HG03432 (cell line): ENCODE measurements at regions not wholly inside any gene's neighbourhood (a gene's known extent, or its start where the extent isn't known, plus 50 kb on each side); places are given as distances from the start of the nearest gene placed in this dataset.
A peak's percentile ranks its signal among the peaks of the same experiment; 100 is the strongest.

Experiments used
- ATAC-seq: cut with Tn5 transposase; IDR thresholded peaks from one replicate; pipeline ENCODE4 v1.9.1; 2021; ENCODE audit warnings: mild to moderate bottlenecking, moderate library complexity; ENCODE audit not compliant: unreplicated experiment

DNA sequence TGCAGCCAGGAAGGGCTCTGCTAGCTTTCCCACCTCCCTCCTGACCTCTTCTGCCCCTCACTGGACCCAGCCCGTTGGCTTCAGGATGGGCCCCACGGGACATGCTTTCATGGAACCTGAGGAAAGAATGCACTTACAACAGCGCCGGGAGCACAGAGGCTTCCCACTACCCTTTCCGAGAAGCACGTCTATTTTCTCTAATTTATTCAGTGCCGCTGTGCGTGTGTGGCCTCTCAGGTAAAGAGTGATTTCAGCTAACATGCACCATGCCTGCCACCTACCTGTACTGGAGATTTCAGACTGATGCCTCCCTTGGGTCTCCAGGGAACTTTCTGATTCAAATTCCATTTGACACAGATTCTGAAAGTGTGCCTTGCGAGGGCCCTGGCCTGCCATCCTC lies 140.1 kb downstream of the CYLD start:
- ATAC-seq: no peak

- no peak for ATAC-seq
Measured at GRCh38 chr16:50881331-50881830, 139.5 kb downstream of the CYLD start.

DNA sequence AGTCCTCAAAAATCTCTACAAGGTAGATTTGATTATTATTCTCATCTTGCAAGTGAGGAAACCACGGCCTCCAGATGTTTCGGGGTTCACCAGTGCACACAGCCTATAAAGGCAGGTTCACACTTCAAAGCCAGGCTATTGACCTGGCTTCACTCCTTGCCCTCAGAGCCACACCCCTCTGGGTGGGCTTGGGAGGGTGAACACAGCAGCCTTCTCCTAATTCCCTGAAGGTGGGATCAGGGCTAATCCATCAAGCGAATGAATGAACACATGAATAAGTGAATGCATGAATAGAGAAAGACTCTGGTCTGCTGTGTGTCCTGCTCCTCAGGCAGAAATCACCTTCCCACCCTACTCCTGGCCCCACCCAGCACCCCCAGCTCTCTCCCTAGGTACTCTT lies 139.0 kb downstream of the CYLD start:
- ATAC-seq: no peak

DNA sequence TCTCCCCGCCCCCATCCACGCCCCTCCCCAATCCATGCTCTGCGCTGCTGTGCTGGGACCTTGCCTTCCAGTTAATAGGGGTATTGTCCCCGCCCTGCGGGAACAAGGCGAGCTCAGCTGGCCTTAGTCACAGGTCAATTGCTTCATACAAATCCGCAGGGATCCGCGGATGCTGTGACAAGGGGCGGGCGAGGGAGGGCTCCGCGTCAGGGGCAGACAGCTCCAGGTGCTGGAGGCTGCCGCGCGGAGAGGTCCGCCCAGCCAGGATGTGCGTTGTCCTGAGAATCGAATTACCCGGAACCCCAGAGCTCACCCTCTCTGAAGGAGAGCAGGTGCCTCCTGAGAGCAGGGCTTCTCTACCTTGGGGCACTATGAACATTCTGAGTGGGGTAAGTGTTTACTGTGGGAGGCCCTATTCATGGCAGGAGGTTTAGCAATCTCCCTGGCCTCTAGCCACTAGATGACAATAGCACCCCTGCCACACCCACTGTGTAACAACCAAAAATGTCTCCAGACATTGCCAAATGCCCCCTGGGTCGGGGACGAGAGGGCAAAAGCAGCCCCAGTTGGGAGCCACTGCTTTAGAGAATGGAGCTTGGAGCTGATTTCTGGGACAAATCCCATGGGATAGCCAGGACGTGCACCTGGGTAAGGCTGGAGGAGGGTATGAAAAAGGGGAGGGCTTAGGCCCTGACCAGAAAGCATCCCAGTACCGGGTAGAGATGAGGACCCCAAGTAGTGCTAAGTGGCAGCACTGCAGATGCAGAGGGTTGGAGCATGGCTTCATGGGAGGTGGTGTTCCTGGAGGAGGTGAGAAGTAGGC lies 138.2 kb downstream of the CYLD start:
- no peak for ATAC-seq

DNA sequence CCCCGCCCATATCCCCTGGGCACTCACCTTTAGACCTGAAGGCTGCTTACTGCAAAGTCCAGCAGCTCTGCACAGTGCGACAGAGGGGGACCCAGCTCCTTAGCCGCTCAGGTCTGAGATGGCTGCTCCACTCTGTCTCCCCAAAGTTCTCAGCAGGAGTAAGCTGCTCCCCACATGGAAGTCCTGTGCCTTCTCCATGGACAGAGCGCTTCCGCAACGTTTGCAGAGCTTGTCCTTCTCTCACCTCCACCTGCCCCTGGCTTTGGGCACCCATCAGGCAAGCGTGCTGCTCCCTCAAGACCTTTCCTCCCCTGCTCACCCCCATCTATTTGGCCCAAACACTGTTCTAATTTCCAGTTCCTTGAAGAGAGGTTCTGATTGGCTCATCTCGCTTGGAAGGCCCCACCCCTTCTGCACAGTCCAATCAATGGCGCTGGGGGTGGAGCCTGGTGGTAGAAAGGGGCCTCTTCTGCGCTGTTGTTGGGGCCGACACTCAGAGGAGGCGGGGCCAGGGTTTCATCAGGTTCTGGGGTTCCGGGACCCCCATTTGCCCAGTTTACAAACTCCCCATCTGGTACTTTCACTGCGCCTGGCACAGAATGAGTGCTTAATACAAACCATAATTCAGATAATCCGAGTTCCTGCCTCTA lies 137.2 kb downstream of the CYLD start:
- no peak for ATAC-seq

- no peak for ATAC-seq
Measured at GRCh38 chr16:50878536-50878935, 136.7 kb downstream of the CYLD start.

GRCh38 chr16:50876263-50876662 lies 134.4 kb downstream of the CYLD start:
- ATAC-seq: no peak

DNA sequence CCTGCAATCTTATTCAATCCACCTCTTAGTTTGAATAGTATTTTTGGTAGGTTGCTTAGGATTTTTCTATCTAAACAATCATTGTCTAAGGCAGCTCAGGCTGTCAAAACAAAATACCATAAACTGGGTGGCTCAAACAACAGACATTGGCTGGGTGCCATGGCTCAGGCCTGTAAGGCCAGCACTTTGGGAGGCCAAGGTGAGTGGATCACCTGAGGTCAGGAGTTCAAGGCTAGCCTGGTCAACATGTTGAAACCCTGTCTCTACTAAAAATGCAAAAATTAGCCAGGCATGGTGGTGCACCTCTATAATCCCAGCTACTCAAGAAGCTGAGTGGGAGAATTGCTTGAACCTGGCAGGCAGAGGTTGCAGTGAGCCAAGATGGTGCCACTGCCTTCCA lies 126.7 kb downstream of the CYLD start:
- ATAC-seq: no peak

GRCh38 chr16:50866806-50867205 lies 124.9 kb downstream of the CYLD start:
- ATAC-seq: no peak

DNA sequence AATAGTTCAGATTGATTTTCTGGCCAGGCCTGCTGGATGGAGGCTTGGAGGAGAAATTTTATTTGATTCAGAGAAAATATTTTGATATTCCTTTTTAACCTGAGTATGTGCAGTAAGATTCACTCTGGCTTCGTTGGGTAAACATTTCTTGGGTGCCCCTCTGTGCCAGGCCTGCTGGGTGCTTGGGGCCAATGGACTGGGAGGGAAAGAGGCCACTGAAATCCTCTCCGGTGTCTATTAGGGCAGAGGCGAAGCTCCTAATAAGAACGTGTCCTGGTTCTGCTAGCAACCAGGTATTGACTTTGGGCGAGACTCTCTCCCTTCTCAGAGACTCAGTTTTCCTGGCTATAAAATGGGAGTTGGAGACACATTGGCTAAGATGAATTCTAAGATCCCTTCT lies 122.5 kb downstream of the CYLD start:
- no peak for ATAC-seq

DNA sequence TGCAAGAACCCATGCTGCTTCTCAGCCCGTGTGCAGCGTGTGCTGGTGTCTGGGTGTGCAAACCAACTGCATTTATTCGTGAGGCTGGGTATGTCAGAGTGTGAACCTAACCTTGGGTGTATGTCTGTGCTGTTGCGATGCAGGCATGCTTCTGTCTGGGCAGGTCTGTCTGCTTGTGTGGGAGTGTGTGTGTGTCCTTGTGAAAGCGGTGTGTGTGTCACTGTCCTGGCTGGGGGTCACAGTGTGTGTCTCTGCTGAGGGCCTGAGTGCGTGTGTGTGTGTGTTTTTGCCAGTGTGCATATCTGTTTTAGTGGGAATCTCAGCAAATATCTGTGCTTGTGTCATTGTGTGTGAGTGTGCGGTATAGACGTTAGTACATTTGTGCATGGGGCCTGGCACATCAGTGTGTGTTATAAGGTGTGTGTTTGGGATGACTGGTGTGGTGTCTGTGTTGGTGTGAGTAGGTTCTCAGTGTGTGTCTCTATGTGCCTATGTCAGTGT lies 121.8 kb downstream of the CYLD start:
- ATAC-seq: no peak

DNA sequence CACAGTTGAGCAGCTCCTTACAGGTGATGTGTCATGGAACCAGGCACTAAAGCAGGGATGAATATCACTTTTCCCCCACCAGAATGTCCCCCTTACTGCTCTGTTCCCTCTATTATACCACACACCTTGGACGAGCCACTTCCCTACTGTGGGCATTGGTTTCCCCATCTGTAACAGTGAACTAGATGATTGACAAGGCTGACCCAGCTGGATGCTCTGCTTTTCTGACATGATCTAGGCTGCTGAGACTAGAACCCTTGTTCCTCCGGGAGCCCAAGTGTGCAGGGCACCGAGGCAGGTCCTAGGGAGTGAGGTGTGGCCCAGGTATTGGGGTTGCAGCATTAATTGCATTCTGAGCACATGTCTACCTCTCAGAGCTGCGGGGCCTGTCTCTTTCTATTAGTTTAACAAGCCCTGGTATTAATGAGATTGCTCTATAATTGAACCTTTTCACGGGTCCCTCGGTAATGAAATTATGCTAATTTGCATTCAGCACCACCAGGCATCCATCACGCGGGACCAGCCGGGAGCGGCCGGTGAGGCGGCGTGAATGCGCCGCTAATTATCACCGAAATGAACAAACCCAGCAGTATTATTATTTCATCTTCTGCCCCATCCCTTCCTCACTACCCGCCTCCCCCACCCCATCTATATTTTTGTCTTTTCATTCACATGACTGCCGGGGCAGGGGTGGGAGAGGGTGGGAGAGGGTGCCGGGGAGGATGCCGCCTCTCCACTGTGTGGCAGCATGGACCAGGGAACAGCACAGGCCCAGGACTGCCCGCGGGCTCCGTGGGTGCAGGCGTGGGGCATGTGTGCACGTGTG lies 121.1 kb downstream of the CYLD start:
- ATAC-seq: no peak

DNA sequence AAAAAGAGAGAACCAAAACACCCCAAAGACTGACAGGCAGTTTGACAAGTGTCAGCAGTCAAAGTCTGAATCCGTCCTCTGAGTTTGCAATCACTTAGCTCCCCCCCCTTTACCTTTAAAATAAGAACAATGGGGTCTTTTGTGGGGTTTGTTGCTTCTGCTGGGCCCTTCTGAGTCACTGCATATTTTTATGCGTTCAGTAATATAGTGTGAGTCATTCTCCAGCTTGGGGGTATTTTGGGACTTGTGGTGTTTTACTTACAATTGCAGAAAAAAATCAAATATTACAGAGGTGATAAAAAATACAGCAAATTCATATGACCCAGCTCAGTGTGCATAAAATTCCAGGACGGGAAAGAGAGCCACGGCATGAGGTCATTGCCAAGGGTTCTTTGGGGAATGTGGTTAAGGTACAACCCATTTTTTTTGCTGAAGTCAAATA lies 120.1 kb downstream of the CYLD start:
- peak; percentile 66 for ATAC-seq

GRCh38 chr16:50861451-50861850 lies 119.6 kb downstream of the CYLD start:
- no peak for ATAC-seq

- no peak for ATAC-seq
Measured at GRCh38 chr16:50859628-50860360, 117.9 kb downstream of the CYLD start.

GRCh38 chr16:50858877-50859627 lies 117.2 kb downstream of the CYLD start:
- ATAC-seq: no peak

GRCh38 chr16:50858376-50858775 lies 116.5 kb downstream of the CYLD start:
- ATAC-seq: no peak

GRCh38 chr16:50857881-50858280 lies 116.0 kb downstream of the CYLD start:
- ATAC-seq: no peak

DNA sequence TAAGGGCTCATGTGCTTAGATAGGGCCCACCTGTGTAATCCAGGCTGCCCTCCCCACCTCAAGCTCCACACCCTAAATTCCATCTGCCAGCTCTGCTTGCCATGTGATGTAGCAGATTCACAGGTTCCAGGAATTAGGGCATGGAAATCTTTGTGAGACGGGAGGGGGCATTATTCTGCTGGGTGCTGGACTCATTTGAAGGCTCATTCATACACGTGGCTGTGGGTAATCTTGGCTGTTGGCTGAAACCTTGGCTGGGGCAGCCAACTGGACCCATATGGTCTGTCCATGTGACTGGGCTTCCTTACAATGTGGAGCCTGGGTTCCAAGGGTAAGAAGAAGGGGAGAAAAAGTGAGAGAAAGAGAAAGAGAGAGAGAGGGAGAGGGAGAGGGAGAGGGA lies 115.1 kb downstream of the CYLD start:
- no peak for ATAC-seq

GRCh38 chr16:50853329-50853728 lies 111.4 kb downstream of the CYLD start:
- ATAC-seq: no peak
